SIG-M5 treated with dmso at 0.1 percent for 504 hours (cell line): ENCODE measurements at regions not wholly inside any gene's neighbourhood (a gene's known extent, or its start where the extent isn't known, plus 50 kb on each side); places are given as distances from the start of the nearest gene placed in this dataset.

Experiments
- DNase-seq: peaks from one replicate; lab custom pipeline; 2025; ENCODE audit not compliant: unreplicated experiment; lab: John Stamatoyannopoulos, UW

GRCh38 chr6:147808640-147809039, 300.1 kb downstream of the SAMD5 start:
- no peak for DNase-seq

GRCh38 chr6:147811913-147812629, 303.6 kb downstream of the SAMD5 start:
- DNase-seq = no peak

- no peak for DNase-seq
Measured at GRCh38 chr6:147817042-147817689, 308.7 kb downstream of the SAMD5 start.

GRCh38 chr6:147820520-147820919, 312.0 kb downstream of the SAMD5 start:
- DNase-seq = no peak

GRCh38 chr6:147821295-147821897, 312.9 kb downstream of the SAMD5 start:
- DNase-seq = no peak

GRCh38 chr6:147823936-147824335, 315.4 kb downstream of the SAMD5 start:
- no peak for DNase-seq

GRCh38 chr6:147825848-147826247, 317.4 kb downstream of the SAMD5 start:
- no peak for DNase-seq

- DNase-seq = no peak
Measured at GRCh38 chr6:147826698-147827097, 318.2 kb downstream of the SAMD5 start.

GRCh38 chr6:147829418-147829817, 320.9 kb downstream of the SAMD5 start:
- DNase-seq = no peak

GRCh38 chr6:147829835-147830234, 321.3 kb downstream of the SAMD5 start:
- no peak for DNase-seq

GRCh38 chr6:147831356-147831755, 322.9 kb downstream of the SAMD5 start:
- DNase-seq = no peak

GRCh38 chr6:147833607-147834006, 325.1 kb downstream of the SAMD5 start:
- DNase-seq = no peak

GRCh38 chr6:147834084-147834776, 325.7 kb downstream of the SAMD5 start:
- no peak for DNase-seq

- no peak for DNase-seq
Measured at GRCh38 chr6:147837540-147837939, 329.1 kb downstream of the SAMD5 start.

- DNase-seq = no peak
Measured at GRCh38 chr6:147839708-147840610, 331.5 kb downstream of the SAMD5 start.

- no peak for DNase-seq
Measured at GRCh38 chr6:147841547-147842148, 333.2 kb downstream of the SAMD5 start.

GRCh38 chr6:147849401-147850330, 341.2 kb downstream of the SAMD5 start:
- DNase-seq = no peak

- no peak for DNase-seq
Measured at GRCh38 chr6:147852772-147853171, 344.3 kb downstream of the SAMD5 start.

- DNase-seq = no peak
Measured at GRCh38 chr6:147853574-147853973, 345.1 kb downstream of the SAMD5 start.
